GM18517 (cell line): ENCODE measurements at regions not wholly inside any gene's neighbourhood (a gene's known extent, or its start where the extent isn't known, plus 50 kb on each side); places are given as distances from the start of the nearest gene placed in this dataset.

Source experiments
- ATAC-seq: cut with Tn5 transposase; IDR thresholded peaks from one replicate; pipeline ENCODE4 v1.9.1; 2021; ENCODE audit warnings: mild to moderate bottlenecking, moderate library complexity; ENCODE audit not compliant: unreplicated experiment

- ATAC-seq: no peak
Observed at GRCh38 chr3:44013967-44014366, 227.7 kb upstream of the TOPAZ1 start.

- no peak for ATAC-seq
Observed at GRCh38 chr3:44015170-44015569, 226.5 kb upstream of the TOPAZ1 start.

- no peak for ATAC-seq
Observed at GRCh38 chr3:44016818-44017217, 224.9 kb upstream of the TOPAZ1 start.

DNA sequence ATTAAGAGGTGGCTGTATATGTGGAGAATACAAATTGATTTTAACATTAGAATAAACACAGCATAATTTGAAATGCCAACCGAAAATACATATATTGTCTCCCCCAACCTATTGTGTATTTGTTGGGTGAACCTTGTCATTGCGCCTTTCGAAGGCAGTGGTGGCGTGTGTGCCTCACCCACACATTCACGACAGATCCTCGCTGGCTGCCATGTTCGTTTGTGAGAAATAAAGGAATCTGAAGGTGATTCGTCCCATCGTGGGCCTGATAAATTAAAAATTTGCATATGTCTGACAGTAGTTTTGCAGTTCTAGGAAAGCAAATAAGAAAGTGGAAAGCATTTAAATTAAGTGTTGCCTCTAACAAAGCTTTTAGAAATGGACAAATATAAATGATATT is 222.8 kb upstream of the TOPAZ1 start:
- ATAC-seq: no peak

DNA sequence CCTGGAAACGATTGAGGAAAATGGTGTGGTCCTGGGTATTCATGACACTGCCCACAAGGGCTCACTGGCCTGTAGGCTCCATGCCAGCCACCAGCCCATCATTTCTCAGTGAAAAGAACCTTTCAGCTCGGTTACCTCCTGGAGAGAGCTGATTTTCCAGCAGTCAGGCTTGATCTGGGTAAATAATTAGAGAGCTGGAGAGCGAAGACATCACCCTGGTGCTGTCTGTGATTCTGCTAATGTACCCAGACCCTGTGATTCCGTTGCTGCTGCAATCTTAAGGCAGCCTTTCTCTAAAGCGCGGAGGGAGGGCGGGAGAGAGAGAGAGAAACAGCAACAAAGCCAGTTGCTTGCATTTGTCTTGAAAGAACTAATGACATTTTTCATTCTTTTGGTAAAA is 221.9 kb upstream of the TOPAZ1 start:
- ATAC-seq: no peak

- ATAC-seq: no peak
Observed at GRCh38 chr3:44020143-44020542, 221.5 kb upstream of the TOPAZ1 start.

DNA sequence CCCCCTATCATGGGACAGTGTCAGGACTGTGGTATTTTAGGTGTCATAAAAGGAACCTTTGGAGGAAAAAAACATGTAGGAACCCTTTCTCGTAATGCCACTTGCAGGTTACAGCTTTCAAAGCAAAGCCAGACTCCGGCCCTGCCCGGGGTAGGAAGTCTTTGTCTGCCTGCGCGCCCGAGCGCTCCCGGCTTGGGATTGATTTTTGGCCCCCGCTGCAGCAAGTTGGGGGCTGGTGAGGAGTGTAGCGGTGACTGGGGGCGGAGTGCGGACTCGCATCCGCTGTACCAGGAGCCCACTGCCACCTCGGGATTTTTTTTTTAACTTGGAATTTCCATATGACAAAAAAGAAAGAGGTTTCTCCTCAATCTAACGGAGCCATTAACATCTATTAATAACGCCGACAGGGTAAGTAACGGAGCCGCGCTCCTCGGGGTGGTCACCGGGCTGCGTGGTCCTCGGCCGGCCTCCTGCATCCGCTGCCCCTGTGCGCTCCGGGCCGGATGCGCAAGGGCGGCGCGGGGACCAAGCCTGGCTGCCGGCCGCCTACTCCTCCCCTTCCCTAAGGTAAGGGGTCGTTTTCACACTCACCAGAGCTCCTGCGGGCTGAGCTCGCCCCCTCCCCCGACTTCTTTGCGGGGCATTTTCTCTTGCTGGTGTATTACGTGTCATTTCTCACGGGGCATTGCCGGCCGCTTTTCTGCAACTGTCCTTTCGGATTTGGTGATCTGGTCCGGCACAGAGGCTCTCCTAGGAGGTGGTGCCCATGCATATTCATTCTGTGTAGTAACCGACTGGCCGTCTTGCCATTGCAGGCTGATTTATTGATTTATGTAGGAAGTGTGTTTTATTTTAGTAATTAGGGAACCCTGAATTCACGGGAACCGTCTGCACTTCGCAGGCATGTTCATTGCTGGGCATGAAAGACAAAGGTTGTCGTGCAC is 219.8 kb upstream of the TOPAZ1 start:
- ATAC-seq: no peak

- no peak for ATAC-seq
Observed at GRCh38 chr3:44023961-44024593, 217.6 kb upstream of the TOPAZ1 start.

DNA sequence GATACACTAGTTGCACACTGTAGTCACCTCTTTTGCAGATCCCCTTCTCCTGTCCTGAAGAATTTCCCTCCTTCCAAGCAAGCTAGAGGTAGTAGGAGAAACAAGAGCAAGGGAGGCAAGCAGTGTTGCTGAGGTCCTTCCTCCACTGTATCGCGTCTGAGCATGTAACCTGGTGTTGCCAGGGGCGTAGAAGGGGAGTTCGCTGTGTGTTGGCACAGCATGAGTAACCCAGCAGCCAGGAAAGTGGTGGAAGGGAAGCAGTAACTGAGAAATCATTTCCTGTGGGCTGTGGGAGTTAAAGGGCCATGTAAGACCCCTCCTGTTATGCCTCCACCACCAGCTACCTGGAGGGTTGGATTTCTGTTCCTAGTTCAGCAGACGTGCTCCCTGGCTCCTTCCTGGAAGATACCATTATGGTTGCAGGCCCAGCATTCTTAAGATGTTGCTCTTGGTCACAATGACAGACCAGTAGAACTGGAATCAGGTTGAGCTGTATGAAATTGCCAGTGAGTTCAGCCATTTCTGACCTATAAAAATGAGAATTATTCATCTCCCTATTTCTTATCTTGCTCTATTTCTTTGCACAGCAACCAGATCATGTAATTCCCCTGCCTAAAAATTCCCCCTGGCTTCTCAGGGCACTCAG is 215.3 kb upstream of the TOPAZ1 start:
- ATAC-seq: no peak

DNA sequence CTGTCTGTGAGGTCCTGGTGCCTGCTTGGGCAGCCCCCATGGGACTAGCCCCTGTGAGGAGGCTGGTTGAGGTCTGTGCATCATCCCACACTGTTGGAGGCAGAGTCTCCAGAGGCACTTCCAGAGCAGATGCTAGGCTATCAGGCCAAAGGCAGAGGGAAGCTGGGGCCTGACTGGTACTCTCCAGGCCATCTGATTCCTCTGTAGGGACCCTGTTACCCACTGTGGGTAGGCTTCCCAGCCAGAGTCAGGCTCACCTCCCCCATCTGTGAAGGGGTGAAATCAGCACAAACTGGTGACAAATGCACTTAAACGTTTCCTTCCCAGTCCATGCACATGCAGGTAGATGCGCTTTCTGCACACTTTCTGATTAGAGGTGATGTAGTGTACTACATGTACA is 212.6 kb upstream of the TOPAZ1 start:
- ATAC-seq: no peak

DNA sequence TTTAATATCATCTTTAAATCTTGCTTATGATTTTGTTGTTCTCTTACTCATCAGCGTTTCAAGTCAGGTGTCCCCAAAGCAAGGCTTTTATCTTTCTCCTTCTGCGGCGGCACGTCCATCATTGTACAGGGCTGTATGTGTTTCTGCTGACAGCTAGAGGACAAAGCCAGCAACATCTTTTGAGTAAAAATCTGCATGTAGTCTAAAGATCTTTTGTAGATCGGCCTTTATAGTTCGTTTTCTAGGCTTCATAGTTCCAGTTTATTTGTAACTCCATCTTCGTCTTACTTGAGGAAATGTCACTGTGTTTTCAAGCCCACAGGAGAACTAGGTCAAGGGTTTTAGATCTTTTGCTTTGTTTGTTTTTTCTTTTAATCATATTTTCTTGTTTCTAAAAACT is 211.4 kb upstream of the TOPAZ1 start:
- no peak for ATAC-seq

GRCh38 chr3:44030687-44031305 is 210.9 kb upstream of the TOPAZ1 start:
- no peak for ATAC-seq

DNA sequence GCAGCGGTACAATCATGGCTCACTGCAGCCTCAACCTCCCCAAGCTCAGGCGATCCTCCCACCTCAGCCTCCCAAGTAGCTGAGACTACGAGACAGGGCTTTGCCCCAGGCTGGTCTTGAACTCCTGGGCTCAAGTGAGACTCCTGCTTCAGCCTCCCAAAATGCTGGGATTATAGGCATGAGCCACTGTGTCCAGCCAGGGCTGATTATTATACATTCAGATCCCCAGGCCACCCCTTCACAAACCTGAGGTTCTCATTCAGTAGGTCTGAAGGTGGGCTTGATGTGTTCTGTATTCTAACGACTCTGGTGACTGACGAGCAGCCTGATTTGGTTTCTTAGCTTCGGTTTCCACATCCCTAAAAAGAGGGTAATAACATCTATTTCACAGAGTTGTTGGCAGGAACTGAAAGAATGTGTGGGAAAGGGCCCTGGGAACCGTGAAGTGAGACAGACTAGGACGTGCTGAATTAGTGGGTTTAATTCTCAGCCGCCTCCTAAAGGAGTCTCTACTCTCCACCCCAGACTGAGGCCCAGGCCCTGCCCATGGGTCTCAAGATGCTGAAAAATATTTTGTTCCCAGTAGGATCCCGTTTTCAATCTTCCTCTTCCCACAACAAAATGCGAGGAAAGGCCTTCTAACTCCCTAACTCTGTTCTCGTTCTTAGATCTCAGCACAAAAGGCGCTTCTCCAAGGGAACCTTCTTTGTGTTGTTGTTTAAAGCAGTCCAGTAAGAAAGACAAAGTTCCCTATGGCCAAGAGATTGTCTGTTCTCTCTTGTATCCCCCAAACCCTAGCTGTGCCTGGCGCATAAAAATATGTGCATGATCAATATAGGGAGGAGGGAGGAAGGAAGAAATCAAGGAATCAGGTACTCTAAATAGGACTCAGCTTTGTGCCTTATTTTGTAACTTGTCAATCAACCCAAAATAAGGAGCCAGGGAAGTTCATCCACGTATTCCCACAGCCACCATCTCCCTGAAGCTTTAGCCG is 210.0 kb upstream of the TOPAZ1 start:
- ATAC-seq: no peak

DNA sequence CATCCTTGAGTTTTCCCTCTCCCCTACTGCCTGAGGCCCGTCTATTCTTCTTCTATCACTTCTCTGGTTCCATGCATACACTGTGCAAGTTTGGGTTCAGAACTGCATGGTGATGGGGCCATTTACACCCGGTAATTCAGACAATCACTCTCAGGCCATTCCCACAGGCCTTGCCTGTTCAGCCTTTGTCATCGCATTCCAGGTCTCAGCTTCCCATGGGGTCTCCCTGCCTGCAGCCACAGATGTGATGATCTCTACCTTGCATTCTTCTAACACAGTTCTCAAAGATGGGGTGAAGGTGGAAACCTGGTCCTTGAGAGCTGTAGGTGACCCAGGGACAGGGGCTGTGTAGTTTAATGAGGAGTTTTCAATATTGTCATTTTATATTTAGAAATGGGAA is 209.2 kb upstream of the TOPAZ1 start:
- no peak for ATAC-seq

GRCh38 chr3:44033123-44033522 is 208.6 kb upstream of the TOPAZ1 start:
- no peak for ATAC-seq

DNA sequence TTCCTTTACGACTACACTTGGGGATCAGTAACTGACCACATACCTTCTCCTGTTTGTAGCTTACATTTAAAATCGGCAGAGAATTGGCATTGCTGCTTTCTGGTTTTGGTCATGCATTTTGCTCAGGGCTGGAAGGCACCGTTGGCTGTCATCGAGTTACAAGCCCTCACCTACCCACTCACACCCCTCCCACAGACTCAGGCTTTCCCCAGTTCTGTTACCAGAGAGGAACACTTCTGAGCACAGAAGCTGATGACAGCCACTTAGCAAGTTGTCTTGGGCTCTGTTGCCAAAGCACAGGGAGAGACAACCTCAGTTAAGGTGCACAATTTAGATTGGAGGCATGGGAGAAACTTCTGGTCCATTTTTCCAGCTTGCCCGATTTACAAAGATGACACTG is 204.8 kb upstream of the TOPAZ1 start:
- ATAC-seq: no peak

DNA sequence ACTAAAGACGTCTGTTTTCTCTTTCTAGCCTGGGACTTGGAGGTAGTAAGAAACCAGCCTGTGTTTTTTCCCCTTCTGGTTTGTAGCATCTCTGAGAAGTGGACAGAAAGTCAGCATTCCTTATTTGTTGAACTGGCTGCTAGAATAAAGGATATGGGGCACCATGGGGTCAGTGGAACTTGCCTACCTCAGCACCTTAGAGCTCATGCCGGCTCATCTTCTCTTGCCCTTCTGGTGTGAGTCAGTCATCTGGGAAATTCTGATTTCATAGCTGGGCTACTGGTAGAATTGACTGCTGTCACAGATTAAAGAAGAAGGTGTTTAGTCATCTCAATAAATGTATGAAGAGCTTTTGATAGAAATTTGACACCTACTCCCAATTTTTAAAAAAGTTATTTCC is 202.7 kb upstream of the TOPAZ1 start:
- no peak for ATAC-seq

GRCh38 chr3:44041726-44042125 is 200.0 kb upstream of the TOPAZ1 start:
- no peak for ATAC-seq

GRCh38 chr3:44042772-44043171 is 198.9 kb upstream of the TOPAZ1 start:
- ATAC-seq: no peak
